KOPT-K1 (cell line): ENCODE measurements at regions not wholly inside any gene's neighbourhood (a gene's known extent, or its start where the extent isn't known, plus 50 kb on each side); places are given as distances from the start of the nearest gene placed in this dataset.

Experiments used
- H3K27ac ChIP-seq: fragments of 200-600 bp; sonication (generic); 2 replicates; pipeline ENCODE4 v1.5.1; 2016; ENCODE audit warnings: antibody characterized with exemption, mild to moderate bottlenecking, low read depth, low read length; ENCODE audit not compliant: poor library complexity, severe bottlenecking
- H3K36me3 ChIP-seq: fragments of 200-600 bp; sonication (generic); 2 replicates; pipeline ENCODE4 v1.5.1; 2017; ENCODE audit warnings: antibody characterized with exemption, mild to moderate bottlenecking, low read length, moderate library complexity; ENCODE audit not compliant: insufficient read depth
- H3K9me3 ChIP-seq: fragments of 200-600 bp; sonication (generic); 2 replicates; pipeline ENCODE4 v1.5.1; 2017; ENCODE audit warnings: antibody characterized with exemption, low read length, mild to moderate bottlenecking; ENCODE audit not compliant: insufficient read depth, poor library complexity, severe bottlenecking

- H3K36me3 ChIP-seq = no peaks in the 10 kb centered on the region
- no peaks in the 10 kb centered on the region for H3K9me3 ChIP-seq
- H3K27ac ChIP-seq = no peak overlapping the region
Measured at GRCh38 chr2:48240912-48241311, 73.6 kb upstream of the FOXN2 start.

- Histone ChIP-seq H3K27ac (no peak overlapping the region), H3K36me3 (no peaks in the 10 kb centered on the region), H3K9me3 (no peaks in the 10 kb centered on the region)
Measured at GRCh38 chr2:48247206-48247605, 67.3 kb upstream of the FOXN2 start.

GRCh38 chr2:48248251-48248933 lies 66.1 kb upstream of the FOXN2 start:
- no peaks in the 10 kb centered on the region for H3K36me3 ChIP-seq
- H3K27ac ChIP-seq = no peak overlapping the region
- no peaks in the 10 kb centered on the region for H3K9me3 ChIP-seq

- H3K27ac ChIP-seq = no peak overlapping the region
Measured at GRCh38 chr2:48249025-48249424, 65.5 kb upstream of the FOXN2 start.

GRCh38 chr2:48249631-48250473 lies 64.6 kb upstream of the FOXN2 start:
- H3K9me3 ChIP-seq = no peaks in the 10 kb centered on the region
- no peak overlapping the region for H3K27ac ChIP-seq
- H3K36me3 ChIP-seq = no peaks in the 10 kb centered on the region

More at GRCh38 chr2:48249025-48249424, 65.5 kb upstream of the FOXN2 start:
- Histone ChIP-seq H3K9me3 (no peaks in the 10 kb centered on the region), H3K36me3 (no peaks in the 10 kb centered on the region)

GRCh38 chr2:48250474-48250844 lies 64.0 kb upstream of the FOXN2 start:
- H3K36me3 ChIP-seq = no peaks in the 10 kb centered on the region
- H3K27ac ChIP-seq = no peak overlapping the region
- H3K9me3 ChIP-seq = no peaks in the 10 kb centered on the region

- Histone ChIP-seq H3K9me3 (no peaks in the 10 kb centered on the region), H3K27ac (no peak overlapping the region), H3K36me3 (no peaks in the 10 kb centered on the region)
Measured at GRCh38 chr2:48250943-48251342, 63.5 kb upstream of the FOXN2 start.

- H3K36me3 ChIP-seq = no peaks in the 10 kb centered on the region
- H3K27ac ChIP-seq = no peak overlapping the region
- H3K9me3 ChIP-seq = no peaks in the 10 kb centered on the region
Measured at GRCh38 chr2:48251437-48252148, 62.9 kb upstream of the FOXN2 start.

GRCh38 chr2:48253301-48253700 lies 61.2 kb upstream of the FOXN2 start:
- no peak overlapping the region for H3K27ac ChIP-seq
- no peaks in the 10 kb centered on the region for H3K36me3 ChIP-seq
- H3K9me3 ChIP-seq = no peaks in the 10 kb centered on the region

GRCh38 chr2:48254839-48255238 lies 59.6 kb upstream of the FOXN2 start:
- Histone ChIP-seq H3K9me3 (no peaks in the 10 kb centered on the region), H3K36me3 (no peaks in the 10 kb centered on the region), H3K27ac (no peak overlapping the region)

- Histone ChIP-seq H3K36me3 (no peaks in the 10 kb centered on the region), H3K9me3 (no peaks in the 10 kb centered on the region), H3K27ac (no peak overlapping the region)
Measured at GRCh38 chr2:48257456-48257855, 57.0 kb upstream of the FOXN2 start.

- Histone ChIP-seq H3K27ac (no peak overlapping the region), H3K9me3 (no peaks in the 10 kb centered on the region), H3K36me3 (no peaks in the 10 kb centered on the region)
Measured at GRCh38 chr2:48258481-48259149, 55.9 kb upstream of the FOXN2 start.

GRCh38 chr2:48259811-48260210 lies 54.7 kb upstream of the FOXN2 start:
- Histone ChIP-seq H3K27ac (no peak overlapping the region), H3K36me3 (no peaks in the 10 kb centered on the region), H3K9me3 (no peaks in the 10 kb centered on the region)

- Histone ChIP-seq H3K36me3 (no peaks in the 10 kb centered on the region), H3K9me3 (no peaks in the 10 kb centered on the region), H3K27ac (no peak overlapping the region)
Measured at GRCh38 chr2:48264627-48265026, 49.9 kb upstream of the FOXN2 start.
